HEK293 (cell line): ENCODE measurements at regions not wholly inside any gene's neighbourhood (a gene's known extent, or its start where the extent isn't known, plus 50 kb on each side); places are given as distances from the start of the nearest gene placed in this dataset.

ENCODE experiments used
- CTCF ChIP-seq: fragments of 450-650 bp; formaldehyde crosslinking; IDR thresholded peaks from 2 replicates; pipeline ENCODE4 v1.5.1; 2016; ENCODE audit warnings: missing biosample characterization, missing genetic modification characterization
- MEIS1 ChIP-seq: sonication (generic); formaldehyde crosslinking; IDR thresholded peaks from 2 replicates; pipeline ENCODE4 v1.8.1; 2022; ENCODE audit warnings: missing genetic modification reagents, mild to moderate bottlenecking, borderline replicate concordance
- PRDM1 ChIP-seq: fragments of 450-650 bp; formaldehyde crosslinking; IDR thresholded peaks from 2 replicates; pipeline ENCODE4; 2016; ENCODE audit warnings: missing biosample characterization, missing genetic modification characterization
- SP2 ChIP-seq: fragments of 450-650 bp; formaldehyde crosslinking; IDR thresholded peaks from 2 replicates; pipeline ENCODE4 v1.5.1; 2016; ENCODE audit warnings: missing biosample characterization, missing genetic modification characterization
- SP7 ChIP-seq: fragments of 450-650 bp; formaldehyde crosslinking; IDR thresholded peaks from 2 replicates; pipeline ENCODE4 v1.5.1; 2016; ENCODE audit warnings: missing biosample characterization, missing genetic modification characterization
- ZFHX2 ChIP-seq: fragments of 450-650 bp; formaldehyde crosslinking; conservative IDR thresholded peaks from 2 replicates; pipeline ENCODE4 v1.5.1; 2016; ENCODE audit warnings: missing biosample characterization, missing genetic modification characterization
- ZNF19 ChIP-seq: fragments of 450-650 bp; formaldehyde crosslinking; IDR thresholded peaks from 2 replicates; pipeline ENCODE4; 2016; ENCODE audit warnings: missing biosample characterization, missing genetic modification characterization, low read depth
- ZNF449 ChIP-seq: fragments of 450-650 bp; formaldehyde crosslinking; IDR thresholded peaks from 2 replicates; pipeline ENCODE4 v1.5.1; 2017; ENCODE audit warnings: missing biosample characterization, mild to moderate bottlenecking, missing genetic modification characterization, moderate library complexity
- ZNF555 ChIP-seq: fragments of 450-650 bp; formaldehyde crosslinking; conservative IDR thresholded peaks from 2 replicates; pipeline ENCODE4 v1.5.1; 2017; ENCODE audit warnings: missing biosample characterization, mild to moderate bottlenecking, missing genetic modification characterization, inconsistent platforms
- ZNF571 ChIP-seq: fragments of 450-650 bp; formaldehyde crosslinking; IDR thresholded peaks from 2 replicates; pipeline ENCODE4 v1.5.0; 2017; ENCODE audit warnings: missing biosample characterization, missing genetic modification characterization
- ZNF580 ChIP-seq: fragments of 450-650 bp; formaldehyde crosslinking; IDR thresholded peaks from 2 replicates; pipeline ENCODE4 v1.5.1; 2016; ENCODE audit warnings: missing biosample characterization, missing genetic modification characterization
- ZNF692 ChIP-seq: fragments of 450-650 bp; formaldehyde crosslinking; IDR thresholded peaks from 2 replicates; pipeline ENCODE4 v1.5.1; 2016; ENCODE audit warnings: missing biosample characterization, missing genetic modification characterization
- TF ChIP-seq, protein P1 (sequence below): fragments of 450-650 bp; formaldehyde crosslinking; conservative IDR thresholded peaks from 2 replicates; pipeline ENCODE4 v1.5.1; 2016; ENCODE audit warnings: low read depth, missing biosample characterization, missing genetic modification characterization

DNA sequence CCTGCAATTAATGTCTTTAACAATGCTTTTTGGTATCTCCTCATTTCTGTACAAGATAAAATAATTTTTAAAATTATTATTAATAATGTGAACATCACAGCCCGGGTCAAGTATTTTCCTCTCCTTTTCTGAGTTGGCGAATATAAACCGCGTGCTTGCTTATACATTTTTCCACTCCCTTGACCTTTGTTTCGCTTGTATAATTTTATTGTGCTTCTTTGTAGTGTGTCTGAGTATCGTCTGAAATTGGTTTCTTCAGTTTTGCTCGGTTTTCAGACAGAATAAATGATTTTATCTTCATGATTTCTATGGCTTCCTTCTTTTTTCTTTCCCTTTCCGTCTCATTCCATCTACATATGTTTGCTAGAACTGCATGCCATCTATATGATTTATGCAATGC, 448.5 kb downstream of the MAT2B start:
- no peak for TF ChIP-seq SP7 (tag by site-specific recombination)
- no peak for TF ChIP-seq ZNF19
- TF ChIP-seq CTCF (tag by site-specific recombination): no peak
- no peak for TF ChIP-seq ZFHX2 (tag by site-specific recombination)
- TF ChIP-seq ZNF580 (tag by site-specific recombination): no peak
- TF ChIP-seq PRDM1 (tag by site-specific recombination): no peak
- TF ChIP-seq SP2 (tag by site-specific recombination): no peak
- no peak for TF ChIP-seq MEIS1 (CRISPR knock-in tag)
- TF ChIP-seq, protein P1, sequence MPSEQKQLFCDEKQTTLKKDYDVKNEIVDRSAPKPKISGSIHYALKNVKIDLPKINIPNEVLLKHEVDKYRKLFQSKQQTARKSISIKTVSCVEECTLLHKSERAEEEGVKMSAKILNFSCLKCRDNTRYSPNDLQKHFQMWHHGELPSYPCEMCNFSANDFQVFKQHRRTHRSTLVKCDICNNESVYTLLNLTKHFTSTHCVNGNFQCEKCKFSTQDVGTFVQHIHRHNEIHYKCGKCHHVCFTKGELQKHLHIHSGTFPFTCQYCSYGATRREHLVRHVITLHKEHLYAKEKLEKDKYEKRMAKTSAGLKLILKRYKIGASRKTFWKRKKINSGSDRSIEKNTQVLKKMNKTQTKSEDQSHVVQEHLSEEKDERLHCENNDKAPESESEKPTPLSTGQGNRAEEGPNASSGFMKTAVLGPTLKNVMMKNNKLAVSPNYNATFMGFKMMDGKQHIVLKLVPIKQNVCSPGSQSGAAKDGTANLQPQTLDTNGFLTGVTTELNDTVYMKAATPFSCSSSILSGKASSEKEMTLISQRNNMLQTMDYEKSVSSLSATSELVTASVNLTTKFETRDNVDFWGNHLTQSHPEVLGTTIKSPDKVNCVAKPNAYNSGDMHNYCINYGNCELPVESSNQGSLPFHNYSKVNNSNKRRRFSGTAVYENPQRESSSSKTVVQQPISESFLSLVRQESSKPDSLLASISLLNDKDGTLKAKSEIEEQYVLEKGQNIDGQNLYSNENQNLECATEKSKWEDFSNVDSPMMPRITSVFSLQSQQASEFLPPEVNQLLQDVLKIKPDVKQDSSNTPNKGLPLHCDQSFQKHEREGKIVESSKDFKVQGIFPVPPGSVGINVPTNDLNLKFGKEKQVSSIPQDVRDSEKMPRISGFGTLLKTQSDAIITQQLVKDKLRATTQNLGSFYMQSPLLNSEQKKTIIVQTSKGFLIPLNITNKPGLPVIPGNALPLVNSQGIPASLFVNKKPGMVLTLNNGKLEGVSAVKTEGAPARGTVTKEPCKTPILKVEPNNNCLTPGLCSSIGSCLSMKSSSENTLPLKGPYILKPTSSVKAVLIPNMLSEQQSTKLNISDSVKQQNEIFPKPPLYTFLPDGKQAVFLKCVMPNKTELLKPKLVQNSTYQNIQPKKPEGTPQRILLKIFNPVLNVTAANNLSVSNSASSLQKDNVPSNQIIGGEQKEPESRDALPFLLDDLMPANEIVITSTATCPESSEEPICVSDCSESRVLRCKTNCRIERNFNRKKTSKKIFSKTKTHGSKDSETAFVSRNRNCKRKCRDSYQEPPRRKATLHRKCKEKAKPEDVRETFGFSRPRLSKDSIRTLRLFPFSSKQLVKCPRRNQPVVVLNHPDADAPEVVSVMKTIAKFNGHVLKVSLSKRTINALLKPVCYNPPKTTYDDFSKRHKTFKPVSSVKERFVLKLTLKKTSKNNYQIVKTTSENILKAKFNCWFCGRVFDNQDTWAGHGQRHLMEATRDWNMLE: no peak
- TF ChIP-seq ZNF555: no peak
- TF ChIP-seq ZNF571: no peak
- TF ChIP-seq ZNF692 (tag by site-specific recombination): no peak
- no peak for TF ChIP-seq ZNF449 (tag by site-specific recombination)
